Activated CD4-positive, alpha-beta T cell treated with anti-CD3 and anti-CD28 coated beads, Interleukin-2, Interleukin-6, amounts not matched to agents 100 ng/mL and 50 ng/mL, durations not matched to agents 16 hours and 8 hours (primary cell): ENCODE measurements at regions not wholly inside any gene's neighbourhood (a gene's known extent, or its start where the extent isn't known, plus 50 kb on each side); places are given as distances from the start of the nearest gene placed in this dataset.

Experiments
- DNase-seq: peaks from one replicate; pipeline ENCODE4 v3.0.0-alpha.2; 2020

- no peak for DNase-seq
Measured at GRCh38 chr5:40347981-40348725, 331.6 kb upstream of the PTGER4 start.

- DNase-seq: no peak
Measured at GRCh38 chr5:40346901-40347300, 332.8 kb upstream of the PTGER4 start.

- peak; percentile 78 for DNase-seq
Measured at GRCh38 chr5:40338434-40338833, 341.3 kb upstream of the PTGER4 start.

- no peak for DNase-seq
Measured at GRCh38 chr5:40334242-40334635, 345.5 kb upstream of the PTGER4 start.

- DNase-seq: peak; percentile 87
Measured at GRCh38 chr5:40333459-40334241, 346.1 kb upstream of the PTGER4 start.

GRCh38 chr5:40332970-40333369 is 346.7 kb upstream of the PTGER4 start:
- no peak for DNase-seq

GRCh38 chr5:40331616-40332015 is 348.1 kb upstream of the PTGER4 start:
- no peak for DNase-seq

- no peak for DNase-seq
Measured at GRCh38 chr5:40321514-40321913, 358.2 kb upstream of the PTGER4 start.

- no peak for DNase-seq
Measured at GRCh38 chr5:40318395-40318794, 361.3 kb upstream of the PTGER4 start.

- no peak for DNase-seq
Measured at GRCh38 chr5:40317023-40317422, 362.7 kb upstream of the PTGER4 start.

GRCh38 chr5:40315126-40315525 is 364.6 kb upstream of the PTGER4 start:
- DNase-seq: no peak

- DNase-seq: no peak
Measured at GRCh38 chr5:40314275-40314674, 365.4 kb upstream of the PTGER4 start.

GRCh38 chr5:40312205-40312604 is 367.5 kb upstream of the PTGER4 start:
- DNase-seq: no peak

GRCh38 chr5:40309851-40310250 is 369.9 kb upstream of the PTGER4 start:
- DNase-seq: no peak

- DNase-seq: no peak
Measured at GRCh38 chr5:40308867-40309266, 370.8 kb upstream of the PTGER4 start.

- DNase-seq: peak; percentile 69
Measured at GRCh38 chr5:40307920-40308319, 371.8 kb upstream of the PTGER4 start.

GRCh38 chr5:40306869-40307487 is 372.7 kb upstream of the PTGER4 start:
- no peak for DNase-seq

GRCh38 chr5:40292006-40292405 is 387.7 kb upstream of the PTGER4 start:
- no peak for DNase-seq

GRCh38 chr5:40291338-40291737 is 388.4 kb upstream of the PTGER4 start:
- no peak for DNase-seq

- DNase-seq: no peak
Measured at GRCh38 chr5:40288800-40289485, 390.8 kb upstream of the PTGER4 start.

GRCh38 chr5:40284863-40285262 is 394.9 kb upstream of the PTGER4 start:
- DNase-seq: peak; percentile 41

- DNase-seq: no peak
Measured at GRCh38 chr5:40278881-40279280, 400.8 kb upstream of the PTGER4 start.

- peak; percentile 95 for DNase-seq
Measured at GRCh38 chr5:40277161-40277906, 402.4 kb upstream of the PTGER4 start.
